Common myeloid progenitor, CD34-positive (primary cell): ENCODE measurements at regions not wholly inside any gene's neighbourhood (a gene's known extent, or its start where the extent isn't known, plus 50 kb on each side); places are given as distances from the start of the nearest gene placed in this dataset.

Experiments
- CTCF ChIA-PET: fragments of 350-600 bp; sonication (Branson Sonifier 250); formaldehyde crosslinking; loops from one replicate; lab custom pipeline; 2021; ENCODE audit warnings: antibody characterized with exemption; lab: Charles Lee
- POLR2A ChIA-PET: fragments of 350-600 bp; sonication (Branson Sonifier 250); formaldehyde crosslinking; loops from one replicate; lab custom pipeline; 2021; ENCODE audit warnings: antibody characterized with exemption; lab: Charles Lee
- DNase-seq, 3 donors: peaks; one replicate each; pipeline versions ENCODE4 v3.0.0 to v3.0.0-alpha.2; 2013
- H3K27ac ChIP-seq, 2 experiments: 1 replicate in 1 of 2; 2 replicates in 1 of 2; pipeline ENCODE4 v1.7.0; 2013; ENCODE audit warnings: inconsistent platforms in 2 of 2, low read length in 2 of 2, mild to moderate bottlenecking in 2 of 2, low read depth in 1 of 2, moderate library complexity in 1 of 2; ENCODE audit not compliant: severe bottlenecking in 2 of 2, insufficient read depth in 1 of 2, poor library complexity in 1 of 2
- H3K27me3 ChIP-seq, 5 experiments: replicated peaks in 2 of 5; 1 replicate in 3 of 5; 2 replicates in 2 of 5; pipeline versions ENCODE4 v1.6.1 to v1.7.0; 2013; ENCODE audit warnings: low read length in 4 of 5, mild to moderate bottlenecking in 2 of 5, moderate library complexity in 2 of 5, inconsistent platforms in 1 of 5; ENCODE audit not compliant: insufficient read depth in 5 of 5, control insufficient read depth in 4 of 5
- H3K36me3 ChIP-seq, 4 experiments: 1 replicate in 2 of 4; 2 replicates in 2 of 4; pipeline versions ENCODE4 v1.6.1 to v1.7.0; 2013; ENCODE audit warnings: low read length in 3 of 4, control low read depth in 1 of 4, mild to moderate bottlenecking in 1 of 4; ENCODE audit not compliant: control insufficient read depth in 4 of 4, insufficient read depth in 4 of 4
- H3K4me1 ChIP-seq, 4 experiments: 1 replicate in 3 of 4; 2 replicates in 1 of 4; pipeline versions ENCODE4 v1.6.1 to v1.7.1; 2013; ENCODE audit warnings: low read length in 3 of 4, mild to moderate bottlenecking in 3 of 4, control low read depth in 1 of 4, inconsistent platforms in 1 of 4, moderate library complexity in 1 of 4; ENCODE audit not compliant: control insufficient read depth in 4 of 4, insufficient read depth in 4 of 4; ENCODE audit errors: control extremely low read depth in 1 of 4
- H3K4me3 ChIP-seq, 7 experiments: 1 replicate in 4 of 7; 2 replicates in 3 of 7; pipeline versions ENCODE4 v1.5.1 to v1.7.0; 2013; ENCODE audit warnings: mild to moderate bottlenecking in 7 of 7, low read length in 6 of 7, moderate library complexity in 6 of 7, inconsistent platforms in 2 of 7, low read depth in 2 of 7, control low read depth in 1 of 7; ENCODE audit not compliant: insufficient read depth in 4 of 7, control insufficient read depth in 1 of 7; ENCODE audit errors: extremely low read depth in 1 of 7
- H3K9me3 ChIP-seq, 5 experiments: 1 replicate in 4 of 5; 2 replicates in 1 of 5; pipeline versions ENCODE4 v1.6.1 to v1.7.1; 2013; ENCODE audit warnings: low read length in 4 of 5, mild to moderate bottlenecking in 2 of 5, inconsistent platforms in 1 of 5, low read depth in 1 of 5, moderate library complexity in 1 of 5; ENCODE audit not compliant: control insufficient read depth in 4 of 5, insufficient read depth in 2 of 5; ENCODE audit errors: control extremely low read depth in 1 of 5
- WGBS: methylation state at CpG from one replicate; pipeline ENCODE4 v1.1.5; 2013; ENCODE audit not compliant: insufficient coverage; 5-methylcytosine and 5-hydroxymethylcytosine counted together

- Histone ChIP-seq H3K4me1 (peaks cover 0 to 27% (median 4%) of the 10 kb centered on the region in 4 experiments), H3K4me3 (no peak overlapping the region), H3K27me3 (no peaks in the 10 kb centered on the region), H3K9me3 (peaks cover 0 to 7% (median 4%) of the 10 kb centered on the region in 5 experiments), H3K27ac (no peak overlapping the region), H3K36me3 (no peaks in the 10 kb centered on the region)
- POLR2A ChIA-PET: no interaction called here
- WGBS: 98% methylated on average over 4 of the region's 5 CpGs
- CTCF ChIA-PET: no interaction called here
- DNase-seq: no peak
Observed at GRCh38 chr4:184270808-184271413, 53.2 kb upstream of the ENPP6 start.

GRCh38 chr4:184269879-184270430 is 52.3 kb upstream of the ENPP6 start:
- Histone ChIP-seq H3K36me3 (no peaks in the 10 kb centered on the region), H3K4me3 (no peak overlapping the region), H3K9me3 (peaks cover 0 to 7% (median 3%) of the 10 kb centered on the region in 5 experiments), H3K27ac (no peak overlapping the region), H3K27me3 (no peaks in the 10 kb centered on the region), H3K4me1 (peaks cover 0 to 36% (median 4%) of the 10 kb centered on the region in 4 experiments)
- POLR2A ChIA-PET: no interaction called here
- WGBS: 97% methylated on average over 3 of the region's 5 CpGs
- CTCF ChIA-PET: interaction anchor here (1.3 to 3.1 kb wide), 6 partner anchors 10 to 122 kb away, joined by 4 to 11 read pairs (median 6); no protein-coding TSS in a partner anchor
- no peak for DNase-seq

GRCh38 chr4:184268584-184269160 is 51.0 kb upstream of the ENPP6 start:
- Histone ChIP-seq H3K27me3 (no peaks in the 10 kb centered on the region), H3K9me3 (peaks cover 0 to 7% (median 3%) of the 10 kb centered on the region in 5 experiments), H3K4me1 (peaks cover 0 to 37% (median 4%) of the 10 kb centered on the region in 4 experiments), H3K27ac (peak overlapping the region in 1 of 2 experiments; percentile 88), H3K4me3 (peak overlapping the region in 5 of 7 experiments; percentile 56 to 73 (median 60)), H3K36me3 (no peaks in the 10 kb centered on the region)
- 100% methylated on average over 4 of the region's 5 CpGs for WGBS
- DNase-seq: peak; percentile 31 to 77 (median 61)
- ChIA-PET POLR2A (no interaction called here), CTCF (interaction anchor here (0.6 to 3.1 kb wide), 14 partner anchors 9 to 364 kb away, joined by 3 to 11 read pairs (median 4); no protein-coding TSS in a partner anchor)

GRCh38 chr4:184267673-184268583 is 50.3 kb upstream of the ENPP6 start:
- CTCF ChIA-PET: interaction anchor here (0.6 to 3.1 kb wide), 11 partner anchors 8 to 828 kb away, joined by 3 to 11 read pairs (median 4); no protein-coding TSS in a partner anchor
- Histone ChIP-seq H3K4me1 (peaks cover 0 to 37% (median 4%) of the 10 kb centered on the region in 4 experiments), H3K36me3 (no peaks in the 10 kb centered on the region), H3K4me3 (peak overlapping the region in 5 of 7 experiments; percentile 56 to 73 (median 60)), H3K9me3 (peaks cover 0 to 7% (median 3%) of the 10 kb centered on the region in 5 experiments), H3K27ac (peak overlapping the region in 1 of 2 experiments; percentile 88), H3K27me3 (no peaks in the 10 kb centered on the region)
- WGBS: 49% methylated on average over 18 of the region's 23 CpGs
- DNase-seq: peak; percentile 62 to 96 (median 91)
- POLR2A ChIA-PET: interaction anchor here (0.6 kb wide), 1 partner anchor 380 kb away, joined by 4 read pairs; no protein-coding TSS in a partner anchor
